GM21447 (cell line): ENCODE measurements at regions not wholly inside any gene's neighbourhood (a gene's known extent, or its start where the extent isn't known, plus 50 kb on each side); places are given as distances from the start of the nearest gene placed in this dataset.
A peak's percentile ranks its signal among the peaks of the same experiment; 100 is the strongest.

Source experiments
- ATAC-seq: cut with Tn5 transposase; IDR thresholded peaks from one replicate; pipeline ENCODE4 v1.9.1; 2021; ENCODE audit not compliant: unreplicated experiment

GRCh38 chr14:35456261-35456660, 51.7 kb upstream of the NFKBIA start:
- no peak for ATAC-seq

GRCh38 chr14:35458442-35458841, 53.9 kb upstream of the NFKBIA start:
- ATAC-seq = no peak

- no peak for ATAC-seq
Observed at GRCh38 chr14:35459776-35460175, 55.2 kb upstream of the NFKBIA start.

- no peak for ATAC-seq
Observed at GRCh38 chr14:35470755-35471154, 63.2 kb upstream of the INSM2 start.

GRCh38 chr14:35471803-35472202, 62.2 kb upstream of the INSM2 start:
- ATAC-seq = no peak

GRCh38 chr14:35474323-35474722, 59.6 kb upstream of the INSM2 start:
- no peak for ATAC-seq

GRCh38 chr14:35480119-35480769, 53.7 kb upstream of the INSM2 start:
- ATAC-seq = peak; percentile 91

- ATAC-seq = no peak
Observed at GRCh38 chr14:35482994-35483515, 50.9 kb upstream of the INSM2 start.
